Panc1 (cell line): ENCODE measurements at regions not wholly inside any gene's neighbourhood (a gene's known extent, or its start where the extent isn't known, plus 50 kb on each side); places are given as distances from the start of the nearest gene placed in this dataset.

Source experiments
- ATAC-seq: fragments of 200-7000 bp; cut with Tn5 transposase; 2 replicates; pipeline ENCODE4 v1.9.1; 2020; ENCODE audit warnings: mild to moderate bottlenecking, moderate library complexity
- BruUV-seq: library from RNA; stranded (reverse); fragments of 400-500 nt; replicated peaks from 2 replicates; lab custom pipeline; 2021; lab: Mats Ljungman, UMichigan
- CTCF ChIA-PET: fragments of 300-600 bp; sonication (Branson Sonifier 250); formaldehyde crosslinking; loops from one replicate; lab custom pipeline; 2022; ENCODE audit warnings: antibody characterized with exemption; lab: Charles Lee
- POLR2A ChIA-PET: fragments of 300-600 bp; sonication (Branson Sonifier 250); formaldehyde crosslinking; loops from one replicate; lab custom pipeline; 2022; ENCODE audit warnings: antibody characterized with exemption; lab: Charles Lee
- DNase-seq: peaks from one replicate; pipeline ENCODE4 v3.0.0-alpha.2; 2010; ENCODE audit warnings: low read depth, low spot score
- H3K27ac ChIP-seq: 2 replicates; pipeline ENCODE4 v1.5.1; 2011; ENCODE audit warnings: mild to moderate bottlenecking, low read length, inconsistent platforms
- H3K27me3 ChIP-seq: fragments of 200-500 bp; sonication (Bioruptor generic); 2 replicates; pipeline ENCODE4 v1.6.0; 2014; ENCODE audit warnings: low read length, inconsistent platforms; ENCODE audit not compliant: control insufficient read depth, insufficient read depth
- H3K36me3 ChIP-seq: fragments of 200-500 bp; sonication (Bioruptor generic); 2 replicates; pipeline ENCODE4 v1.5.1; 2014; ENCODE audit warnings: inconsistent platforms, mild to moderate bottlenecking, low read length, moderate library complexity; ENCODE audit not compliant: control insufficient read depth, insufficient read depth
- H3K4me1 ChIP-seq: 2 replicates; pipeline ENCODE4 v1.5.1; 2011; ENCODE audit warnings: inconsistent platforms, mild to moderate bottlenecking, low read length, moderate library complexity; ENCODE audit not compliant: control insufficient read depth, insufficient read depth
- H3K4me3 ChIP-seq, 2 experiments: 2 replicates each; pipeline ENCODE4 v1.5.1; 2011 to 2012; ENCODE audit warnings: low read depth in 2 of 2, low read length in 2 of 2, mild to moderate bottlenecking in 2 of 2, inconsistent platforms in 1 of 2, moderate library complexity in 1 of 2
- H3K9me3 ChIP-seq: fragments of 200-500 bp; sonication (Bioruptor generic); 2 replicates; pipeline ENCODE4 v1.5.1; 2014; ENCODE audit warnings: low read depth, mild to moderate bottlenecking, inconsistent platforms, low read length, moderate library complexity; ENCODE audit not compliant: control insufficient read depth, insufficient read depth
- CTCF ChIP-seq: fragments of 450-650 bp; IDR thresholded peaks from 2 replicates; pipeline ENCODE4 v1.5.1; 2017; ENCODE audit warnings: mild to moderate bottlenecking
- POLR2AphosphoS5 ChIP-seq: IDR thresholded peaks from 2 replicates; pipeline ENCODE4 v1.6.1; 2012; ENCODE audit warnings: mild to moderate bottlenecking, low read depth, low read length, moderate library complexity
- REST ChIP-seq, 2 experiments: IDR thresholded peaks; 2 replicates each; pipeline ENCODE4 v1.6.1; 2011 to 2012; ENCODE audit warnings: low read depth in 2 of 2, control low read depth in 1 of 2, low read length in 1 of 2, mild to moderate bottlenecking in 1 of 2, moderate library complexity in 1 of 2; ENCODE audit not compliant: insufficient read depth in 1 of 2
- SIN3A ChIP-seq: IDR thresholded peaks from 2 replicates; pipeline ENCODE4 v1.6.1; 2012; ENCODE audit warnings: low read depth, mild to moderate bottlenecking, low read length, moderate library complexity, borderline replicate concordance; ENCODE audit not compliant: insufficient read depth
- TCF7L2 ChIP-seq: IDR thresholded peaks from 2 replicates; pipeline ENCODE4 v1.6.1; 2011; ENCODE audit warnings: mild to moderate bottlenecking, low read depth, low read length, inconsistent platforms
- in situ Hi-C: cut with HindIII; loops from 2 replicates; pipeline ENCODE4 v1.10.0; 2016; ENCODE audit warnings: low sequenced_read_pairs, low pct_unique_long_range_greater_than_20kb
- intact Hi-C: fragments of 100-400 bp; cut with micrococcal nuclease; formaldehyde crosslinking; loops from one replicate; pipeline ENCODE4 v1.10.0; 2022; ENCODE audit not compliant: unreplicated experiment

GRCh38 chr3:11924518-11924917 lies 77.8 kb upstream of the TAMM41 start:
- in situ Hi-C loops (no loop called here), intact Hi-C loops (no loop called here)
- Histone ChIP-seq H3K36me3 (no peaks in the 10 kb centered on the region), H3K9me3 (no peaks in the 10 kb centered on the region), H3K27me3 (peaks cover 3% of the 10 kb centered on the region; the same call in 1 of the 2 replicates), H3K4me3 (no peak overlapping the region), H3K27ac (no peak overlapping the region), H3K4me1 (no peaks in the 10 kb centered on the region)
- no TSS peak for BruUV-seq
- ATAC-seq (no peak), DNase-seq (no peak)
- ChIA-PET CTCF (no interaction called here), POLR2A (no interaction called here)
- TF ChIP-seq CTCF (no peak), POLR2AphosphoS5 (no peak), SIN3A (no peak), TCF7L2 (no peak), REST (IDR thresholded peaks at IDR 0.05; ENCODE audit: insufficient read depth in 1 of 2, low read depth in 2 of 2, low read length in 1 of 2) (no peak)

GRCh38 chr3:11928381-11928780 lies 75.8 kb upstream of the SYN2 start:
- BruUV-seq = no TSS peak
- TF ChIP-seq SIN3A = no peak
- no peak for TF ChIP-seq TCF7L2
- TF ChIP-seq REST (IDR thresholded peaks at IDR 0.05; ENCODE audit: insufficient read depth in 1 of 2, low read depth in 2 of 2, low read length in 1 of 2) = no peak
- in situ Hi-C loops = no loop called here
- Histone ChIP-seq H3K4me3 (no peak overlapping the region), H3K27me3 (peaks cover 3% of the 10 kb centered on the region; the same call in 1 of the 2 replicates), H3K4me1 (no peaks in the 10 kb centered on the region), H3K27ac (no peak overlapping the region), H3K36me3 (no peaks in the 10 kb centered on the region), H3K9me3 (no peaks in the 10 kb centered on the region)
- ATAC-seq (no peak), DNase-seq (no peak)
- intact Hi-C loops = no loop called here
- CTCF ChIA-PET = interaction anchor here (0.7 kb wide), 1 partner anchor 206 kb away, joined by 5 read pairs; no protein-coding TSS in a partner anchor
- POLR2A ChIA-PET = no interaction called here
